ENCODE measurements at regions not wholly inside any gene's neighbourhood (a gene's known extent, or its start where the extent isn't known, plus 50 kb on each side); places are given as distances from the start of the nearest gene placed in this dataset.

DNA sequence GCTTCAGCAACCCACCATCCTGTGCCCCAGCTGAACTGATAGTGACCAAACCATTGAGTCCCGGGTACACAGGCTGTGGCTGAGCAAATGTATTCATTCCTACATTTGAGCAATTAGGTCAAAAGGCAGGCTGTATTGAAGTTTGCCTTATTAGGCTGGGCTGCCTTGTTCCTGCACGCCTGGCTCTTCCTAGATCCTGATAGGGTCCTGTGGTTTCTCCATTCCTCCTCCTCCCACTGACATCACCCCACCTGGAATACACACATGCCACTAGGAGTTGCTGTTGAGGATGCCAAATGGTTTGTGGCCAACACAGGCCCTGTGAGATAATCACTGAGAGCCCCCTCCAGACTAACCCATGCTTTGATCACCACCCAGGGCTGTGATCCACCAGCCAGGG is 66.4 kb upstream of the FGFR2 start:
- no peak overlapping the region for H2AFZ ChIP-seq (replicated peaks; ENCODE audit: low read length, poor library complexity)
- no peaks in the 10 kb centered on the region for H3K4me1 ChIP-seq (ENCODE audit: control insufficient read depth, insufficient read depth, low read length)
- H3K4me3 ChIP-seq (ENCODE audit: insufficient read depth, low read depth, low read length) = no peak overlapping the region
- no peak overlapping the region for H2BK20ac ChIP-seq (ENCODE audit: low read depth, low read length)
- no peak overlapping the region for H4K91ac ChIP-seq (ENCODE audit: insufficient read depth, low read depth, low read length)
- H3K14ac ChIP-seq (replicated peaks; ENCODE audit: low read depth, low read length) = no peak overlapping the region
- no peak overlapping the region for H4K5ac ChIP-seq (ENCODE audit: low read depth, low read length)
- no peak overlapping the region for H4K8ac ChIP-seq (ENCODE audit: low read depth in 2 of 2, low read length in 2 of 2)
- no peak overlapping the region for H3K9ac ChIP-seq (ENCODE audit: low read depth, low read length)
- H3K9me3 ChIP-seq (ENCODE audit: control insufficient read depth, insufficient read depth, low read length) = peaks cover 17% of the 10 kb centered on the region
- no peak overlapping the region for H3K18ac ChIP-seq (ENCODE audit: low read depth, low read length)
- BruUV-seq (replicated peaks) = no TSS peak
- no peak overlapping the region for H2BK15ac ChIP-seq (ENCODE audit: low read depth, low read length)
- no CpG with 5 or more reads among the region's 2 CpGs for WGBS, 2 experiments (ENCODE audit: extremely low coverage in 2 of 2, insufficient read length in 1 of 2)
- no peak overlapping the region for H3K4ac ChIP-seq (ENCODE audit: low read depth, low read length)
- no peaks in the 10 kb centered on the region for H3K79me1 ChIP-seq (ENCODE audit: low read depth in 1 of 2, low read length in 2 of 2)
- H3K56ac ChIP-seq (ENCODE audit: extremely low read depth, insufficient read depth, low read length) = no peak overlapping the region
- H3K27me3 ChIP-seq (ENCODE audit: control insufficient read depth, insufficient read depth, low read length) = no peaks in the 10 kb centered on the region
- no peak overlapping the region for H3K23ac ChIP-seq (ENCODE audit: low read depth, low read length)
- no peak overlapping the region for H2AK9ac ChIP-seq (replicated peaks; ENCODE audit: low read depth, low read length, poor library complexity)
- in situ Hi-C loops (cut with MboI; ENCODE audit: low sequenced_read_pairs) = no loop called here
- no peak for ATAC-seq (ENCODE audit: low read depth)
- CTCF ChIA-PET = no interaction called here
- POLR2A ChIA-PET (ENCODE audit: unreplicated experiment) = no interaction called here
- TF ChIP-seq SMC3 (IDR thresholded peaks at IDR 0.05; ENCODE audit: low read depth, low read length) = no peak
- no peak for TF ChIP-seq NFE2L2 (IDR thresholded peaks at IDR 0.05; ENCODE audit: low read depth, low read length)
- TF ChIP-seq, protein P1, sequence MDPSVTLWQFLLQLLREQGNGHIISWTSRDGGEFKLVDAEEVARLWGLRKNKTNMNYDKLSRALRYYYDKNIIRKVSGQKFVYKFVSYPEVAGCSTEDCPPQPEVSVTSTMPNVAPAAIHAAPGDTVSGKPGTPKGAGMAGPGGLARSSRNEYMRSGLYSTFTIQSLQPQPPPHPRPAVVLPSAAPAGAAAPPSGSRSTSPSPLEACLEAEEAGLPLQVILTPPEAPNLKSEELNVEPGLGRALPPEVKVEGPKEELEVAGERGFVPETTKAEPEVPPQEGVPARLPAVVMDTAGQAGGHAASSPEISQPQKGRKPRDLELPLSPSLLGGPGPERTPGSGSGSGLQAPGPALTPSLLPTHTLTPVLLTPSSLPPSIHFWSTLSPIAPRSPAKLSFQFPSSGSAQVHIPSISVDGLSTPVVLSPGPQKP (IDR thresholded peaks at IDR 0.05; ENCODE audit: borderline replicate concordance, low read depth, low read length) = no peak
- TF ChIP-seq MXI1 (IDR thresholded peaks at IDR 0.05; ENCODE audit: borderline replicate concordance, low read depth, low read length) = no peak
- TF ChIP-seq CHD1 (IDR thresholded peaks at IDR 0.05; ENCODE audit: low read depth, low read length) = no peak
- no peak for TF ChIP-seq RCOR1 (IDR thresholded peaks at IDR 0.05; ENCODE audit: insufficient replicate concordance, low read length)
- intact Hi-C loops (cut with micrococcal nuclease) = no loop called here
- no peaks in the 10 kb centered on the region for H3K36me3 ChIP-seq (ENCODE audit: control insufficient read depth, insufficient read depth, low read length)
- no peaks in the 10 kb centered on the region for H3K9me1 ChIP-seq (ENCODE audit: insufficient read depth, low read length)
- no peak overlapping the region for H3K4me2 ChIP-seq (ENCODE audit: low read depth, low read length)
- H2AK5ac ChIP-seq (ENCODE audit: low read depth, low read length) = no peak overlapping the region
- DNase-seq = no peak
- H3K27ac ChIP-seq (ENCODE audit: insufficient read depth, low read length) = no peak overlapping the region
- H4K20me1 ChIP-seq (ENCODE audit: insufficient read depth, low read length) = no peaks in the 10 kb centered on the region
- no peak overlapping the region for H2BK5ac ChIP-seq (ENCODE audit: low read depth, low read length, poor library complexity, severe bottlenecking)
- dilution Hi-C loops (cut with HindIII; ENCODE audit: low sequenced_read_pairs, unreplicated experiment) = no loop called here
- H2BK120ac ChIP-seq (ENCODE audit: low read depth, low read length) = no peak overlapping the region

Measured in IMR-90 (cell line).